WTC11 (cell line): ENCODE measurements at regions not wholly inside any gene's neighbourhood (a gene's known extent, or its start where the extent isn't known, plus 50 kb on each side); places are given as distances from the start of the nearest gene placed in this dataset.

Experiments
- ATAC-seq: fragments of 200-7000 bp; cut with Tn5 transposase; 2 replicates; pipeline ENCODE4 v1.10.0; 2021; ENCODE audit warnings: mild to moderate bottlenecking, moderate library complexity
- CTCF ChIA-PET: fragments of 300-600 bp; sonication (Branson Sonifier 250); formaldehyde crosslinking; loops from one replicate; lab custom pipeline; 2021; ENCODE audit warnings: antibody characterized with exemption; lab: Charles Lee
- POLR2A ChIA-PET: fragments of 350-600 bp; sonication (Branson Sonifier 250); formaldehyde crosslinking; loops from one replicate; lab custom pipeline; 2021; ENCODE audit warnings: antibody characterized with exemption; lab: Charles Lee
- DNase-seq: peaks from one replicate; pipeline ENCODE4 v3.0.0; 2021; ENCODE audit warnings: low spot score
- H3K27ac Mint-ChIP-seq: 2 replicates; pipeline ENCODE4 v1.8.0; 2021; ENCODE audit warnings: mixed read lengths
- H3K27me3 Mint-ChIP-seq: 2 replicates; pipeline ENCODE4 v1.8.0; 2021; ENCODE audit warnings: low read depth, mild to moderate bottlenecking, moderate library complexity, mixed read lengths
- H3K36me3 Mint-ChIP-seq: 2 replicates; pipeline ENCODE4 v1.8.0; 2021; ENCODE audit warnings: mixed read lengths
- H3K4me1 Mint-ChIP-seq: 2 replicates; pipeline ENCODE4 v1.8.0; 2022; ENCODE audit warnings: mixed read lengths
- H3K4me3 Mint-ChIP-seq: 2 replicates; pipeline ENCODE4 v1.8.0; 2021; ENCODE audit warnings: mild to moderate bottlenecking, moderate library complexity, mixed read lengths
- H3K9me3 Mint-ChIP-seq: 2 replicates; pipeline ENCODE4 v1.8.0; 2021; ENCODE audit warnings: mixed read lengths
- EMX1 ChIP-seq: fragments of 250-450 bp; sonication (Bioruptor Pico); IDR thresholded peaks from 2 replicates; pipeline ENCODE4 v1.8.0; 2021; ENCODE audit warnings: mild to moderate bottlenecking
- FOXP1 ChIP-seq: sonication (generic); formaldehyde crosslinking; IDR thresholded peaks from 2 replicates; pipeline ENCODE4 v1.8.0; 2022; ENCODE audit warnings: missing genetic modification reagents, mild to moderate bottlenecking, moderate library complexity, borderline replicate concordance
- GRHL2 ChIP-seq: fragments of 250-450 bp; sonication (Bioruptor Pico); IDR thresholded peaks from 2 replicates; pipeline ENCODE4 v1.8.0; 2022; ENCODE audit warnings: mild to moderate bottlenecking, moderate library complexity; ENCODE audit not compliant: insufficient replicate concordance, severe bottlenecking
- JUN ChIP-seq: sonication (generic); formaldehyde crosslinking; IDR thresholded peaks from 2 replicates; pipeline ENCODE4 v1.8.0; 2023; ENCODE audit warnings: mild to moderate bottlenecking, missing genetic modification reagents
- MXD4 ChIP-seq: fragments of 250-450 bp; sonication (Bioruptor Pico); IDR thresholded peaks from 2 replicates; pipeline ENCODE4 v1.8.0; 2021; ENCODE audit warnings: mild to moderate bottlenecking, moderate library complexity, borderline replicate concordance
- RORB ChIP-seq: fragments of 250-450 bp; sonication (Bioruptor Pico); IDR thresholded peaks from 2 replicates; pipeline ENCODE4 v1.9.0; 2021; ENCODE audit warnings: mild to moderate bottlenecking
- ZNF232 ChIP-seq: sonication (generic); formaldehyde crosslinking; IDR thresholded peaks from 2 replicates; pipeline ENCODE4 v1.8.0; 2022; ENCODE audit warnings: mild to moderate bottlenecking, missing genetic modification reagents
- ZNF671 ChIP-seq: fragments of 250-450 bp; sonication (Bioruptor Pico); IDR thresholded peaks from 2 replicates; pipeline ENCODE4 v1.8.0; 2021; ENCODE audit warnings: mild to moderate bottlenecking
- TF ChIP-seq, protein P1 (sequence below): fragments of 200-600 bp; IDR thresholded peaks from 2 replicates; pipeline ENCODE4 v1.8.0; 2022; ENCODE audit warnings: antibody characterized with exemption
- TF ChIP-seq, protein P2 (sequence below): fragments of 250-450 bp; sonication (Bioruptor Pico); IDR thresholded peaks from 2 replicates; pipeline ENCODE4 v1.9.0; 2021; ENCODE audit warnings: mild to moderate bottlenecking
- TF ChIP-seq, protein P3 (sequence below): sonication (generic); formaldehyde crosslinking; IDR thresholded peaks from 2 replicates; pipeline ENCODE4 v1.8.1; 2023; ENCODE audit warnings: mild to moderate bottlenecking, missing genetic modification reagents
- TF ChIP-seq, protein P4 (sequence below): sonication (generic); formaldehyde crosslinking; IDR thresholded peaks from 2 replicates; pipeline ENCODE4 v1.8.1; 2023; ENCODE audit warnings: mild to moderate bottlenecking, missing genetic modification reagents, moderate library complexity
- TF ChIP-seq, protein P5 (sequence below): sonication (generic); formaldehyde crosslinking; IDR thresholded peaks from 2 replicates; pipeline ENCODE4 v1.8.0; 2023; ENCODE audit warnings: missing genetic modification reagents, mild to moderate bottlenecking, borderline replicate concordance
- TF ChIP-seq, protein P6 (sequence below): fragments of 250-450 bp; sonication (Bioruptor Pico); IDR thresholded peaks from 2 replicates; pipeline ENCODE4 v2.1.2; 2022; ENCODE audit warnings: mild to moderate bottlenecking, moderate library complexity
- TF ChIP-seq, protein P7 (sequence below): sonication (generic); formaldehyde crosslinking; IDR thresholded peaks from 2 replicates; pipeline ENCODE4 v1.8.0; 2022; ENCODE audit warnings: mild to moderate bottlenecking, missing genetic modification reagents

DNA sequence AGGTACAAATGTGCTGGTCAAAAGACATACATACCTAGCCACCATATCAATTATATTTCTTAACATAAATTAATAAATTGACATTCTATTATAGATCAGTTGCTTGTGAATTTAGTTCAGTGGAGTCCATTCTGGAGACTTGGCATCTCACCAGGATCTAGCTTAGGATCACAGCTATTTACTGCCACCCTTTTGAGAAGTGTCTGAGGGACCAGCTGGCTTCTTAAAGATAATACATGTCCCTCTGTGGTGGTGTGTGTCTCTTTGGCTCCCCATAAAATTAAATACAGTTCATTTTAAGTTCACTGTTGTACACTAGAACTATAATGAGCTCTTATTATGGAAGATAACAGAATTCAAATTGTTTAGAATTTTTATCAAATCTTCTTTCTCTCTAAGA, 290.7 kb downstream of the PRELID2 start:
- no peak overlapping the region for H3K27ac Mint-ChIP-seq
- no peak for TF ChIP-seq ZNF232
- TF ChIP-seq, protein P1, sequence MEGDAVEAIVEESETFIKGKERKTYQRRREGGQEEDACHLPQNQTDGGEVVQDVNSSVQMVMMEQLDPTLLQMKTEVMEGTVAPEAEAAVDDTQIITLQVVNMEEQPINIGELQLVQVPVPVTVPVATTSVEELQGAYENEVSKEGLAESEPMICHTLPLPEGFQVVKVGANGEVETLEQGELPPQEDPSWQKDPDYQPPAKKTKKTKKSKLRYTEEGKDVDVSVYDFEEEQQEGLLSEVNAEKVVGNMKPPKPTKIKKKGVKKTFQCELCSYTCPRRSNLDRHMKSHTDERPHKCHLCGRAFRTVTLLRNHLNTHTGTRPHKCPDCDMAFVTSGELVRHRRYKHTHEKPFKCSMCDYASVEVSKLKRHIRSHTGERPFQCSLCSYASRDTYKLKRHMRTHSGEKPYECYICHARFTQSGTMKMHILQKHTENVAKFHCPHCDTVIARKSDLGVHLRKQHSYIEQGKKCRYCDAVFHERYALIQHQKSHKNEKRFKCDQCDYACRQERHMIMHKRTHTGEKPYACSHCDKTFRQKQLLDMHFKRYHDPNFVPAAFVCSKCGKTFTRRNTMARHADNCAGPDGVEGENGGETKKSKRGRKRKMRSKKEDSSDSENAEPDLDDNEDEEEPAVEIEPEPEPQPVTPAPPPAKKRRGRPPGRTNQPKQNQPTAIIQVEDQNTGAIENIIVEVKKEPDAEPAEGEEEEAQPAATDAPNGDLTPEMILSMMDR: no peak
- TF ChIP-seq GRHL2 (CRISPR knock-in tag): no peak
- no peak for TF ChIP-seq JUN (CRISPR knock-in tag)
- TF ChIP-seq, protein P2, sequence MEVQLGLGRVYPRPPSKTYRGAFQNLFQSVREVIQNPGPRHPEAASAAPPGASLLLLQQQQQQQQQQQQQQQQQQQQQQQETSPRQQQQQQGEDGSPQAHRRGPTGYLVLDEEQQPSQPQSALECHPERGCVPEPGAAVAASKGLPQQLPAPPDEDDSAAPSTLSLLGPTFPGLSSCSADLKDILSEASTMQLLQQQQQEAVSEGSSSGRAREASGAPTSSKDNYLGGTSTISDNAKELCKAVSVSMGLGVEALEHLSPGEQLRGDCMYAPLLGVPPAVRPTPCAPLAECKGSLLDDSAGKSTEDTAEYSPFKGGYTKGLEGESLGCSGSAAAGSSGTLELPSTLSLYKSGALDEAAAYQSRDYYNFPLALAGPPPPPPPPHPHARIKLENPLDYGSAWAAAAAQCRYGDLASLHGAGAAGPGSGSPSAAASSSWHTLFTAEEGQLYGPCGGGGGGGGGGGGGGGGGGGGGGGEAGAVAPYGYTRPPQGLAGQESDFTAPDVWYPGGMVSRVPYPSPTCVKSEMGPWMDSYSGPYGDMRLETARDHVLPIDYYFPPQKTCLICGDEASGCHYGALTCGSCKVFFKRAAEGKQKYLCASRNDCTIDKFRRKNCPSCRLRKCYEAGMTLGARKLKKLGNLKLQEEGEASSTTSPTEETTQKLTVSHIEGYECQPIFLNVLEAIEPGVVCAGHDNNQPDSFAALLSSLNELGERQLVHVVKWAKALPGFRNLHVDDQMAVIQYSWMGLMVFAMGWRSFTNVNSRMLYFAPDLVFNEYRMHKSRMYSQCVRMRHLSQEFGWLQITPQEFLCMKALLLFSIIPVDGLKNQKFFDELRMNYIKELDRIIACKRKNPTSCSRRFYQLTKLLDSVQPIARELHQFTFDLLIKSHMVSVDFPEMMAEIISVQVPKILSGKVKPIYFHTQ (CRISPR knock-in tag): no peak
- TF ChIP-seq ZNF671: no peak
- TF ChIP-seq, protein P3, sequence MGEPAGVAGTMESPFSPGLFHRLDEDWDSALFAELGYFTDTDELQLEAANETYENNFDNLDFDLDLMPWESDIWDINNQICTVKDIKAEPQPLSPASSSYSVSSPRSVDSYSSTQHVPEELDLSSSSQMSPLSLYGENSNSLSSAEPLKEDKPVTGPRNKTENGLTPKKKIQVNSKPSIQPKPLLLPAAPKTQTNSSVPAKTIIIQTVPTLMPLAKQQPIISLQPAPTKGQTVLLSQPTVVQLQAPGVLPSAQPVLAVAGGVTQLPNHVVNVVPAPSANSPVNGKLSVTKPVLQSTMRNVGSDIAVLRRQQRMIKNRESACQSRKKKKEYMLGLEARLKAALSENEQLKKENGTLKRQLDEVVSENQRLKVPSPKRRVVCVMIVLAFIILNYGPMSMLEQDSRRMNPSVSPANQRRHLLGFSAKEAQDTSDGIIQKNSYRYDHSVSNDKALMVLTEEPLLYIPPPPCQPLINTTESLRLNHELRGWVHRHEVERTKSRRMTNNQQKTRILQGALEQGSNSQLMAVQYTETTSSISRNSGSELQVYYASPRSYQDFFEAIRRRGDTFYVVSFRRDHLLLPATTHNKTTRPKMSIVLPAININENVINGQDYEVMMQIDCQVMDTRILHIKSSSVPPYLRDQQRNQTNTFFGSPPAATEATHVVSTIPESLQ: no peak
- TF ChIP-seq, protein P4, sequence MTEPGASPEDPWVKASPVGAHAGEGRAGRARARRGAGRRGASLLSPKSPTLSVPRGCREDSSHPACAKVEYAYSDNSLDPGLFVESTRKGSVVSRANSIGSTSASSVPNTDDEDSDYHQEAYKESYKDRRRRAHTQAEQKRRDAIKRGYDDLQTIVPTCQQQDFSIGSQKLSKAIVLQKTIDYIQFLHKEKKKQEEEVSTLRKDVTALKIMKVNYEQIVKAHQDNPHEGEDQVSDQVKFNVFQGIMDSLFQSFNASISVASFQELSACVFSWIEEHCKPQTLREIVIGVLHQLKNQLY (CRISPR knock-in tag): no peak
- no peak for TF ChIP-seq EMX1 (CRISPR knock-in tag)
- no peak for TF ChIP-seq RORB (CRISPR knock-in tag)
- no peak for TF ChIP-seq MXD4 (CRISPR knock-in tag)
- TF ChIP-seq, protein P5, sequence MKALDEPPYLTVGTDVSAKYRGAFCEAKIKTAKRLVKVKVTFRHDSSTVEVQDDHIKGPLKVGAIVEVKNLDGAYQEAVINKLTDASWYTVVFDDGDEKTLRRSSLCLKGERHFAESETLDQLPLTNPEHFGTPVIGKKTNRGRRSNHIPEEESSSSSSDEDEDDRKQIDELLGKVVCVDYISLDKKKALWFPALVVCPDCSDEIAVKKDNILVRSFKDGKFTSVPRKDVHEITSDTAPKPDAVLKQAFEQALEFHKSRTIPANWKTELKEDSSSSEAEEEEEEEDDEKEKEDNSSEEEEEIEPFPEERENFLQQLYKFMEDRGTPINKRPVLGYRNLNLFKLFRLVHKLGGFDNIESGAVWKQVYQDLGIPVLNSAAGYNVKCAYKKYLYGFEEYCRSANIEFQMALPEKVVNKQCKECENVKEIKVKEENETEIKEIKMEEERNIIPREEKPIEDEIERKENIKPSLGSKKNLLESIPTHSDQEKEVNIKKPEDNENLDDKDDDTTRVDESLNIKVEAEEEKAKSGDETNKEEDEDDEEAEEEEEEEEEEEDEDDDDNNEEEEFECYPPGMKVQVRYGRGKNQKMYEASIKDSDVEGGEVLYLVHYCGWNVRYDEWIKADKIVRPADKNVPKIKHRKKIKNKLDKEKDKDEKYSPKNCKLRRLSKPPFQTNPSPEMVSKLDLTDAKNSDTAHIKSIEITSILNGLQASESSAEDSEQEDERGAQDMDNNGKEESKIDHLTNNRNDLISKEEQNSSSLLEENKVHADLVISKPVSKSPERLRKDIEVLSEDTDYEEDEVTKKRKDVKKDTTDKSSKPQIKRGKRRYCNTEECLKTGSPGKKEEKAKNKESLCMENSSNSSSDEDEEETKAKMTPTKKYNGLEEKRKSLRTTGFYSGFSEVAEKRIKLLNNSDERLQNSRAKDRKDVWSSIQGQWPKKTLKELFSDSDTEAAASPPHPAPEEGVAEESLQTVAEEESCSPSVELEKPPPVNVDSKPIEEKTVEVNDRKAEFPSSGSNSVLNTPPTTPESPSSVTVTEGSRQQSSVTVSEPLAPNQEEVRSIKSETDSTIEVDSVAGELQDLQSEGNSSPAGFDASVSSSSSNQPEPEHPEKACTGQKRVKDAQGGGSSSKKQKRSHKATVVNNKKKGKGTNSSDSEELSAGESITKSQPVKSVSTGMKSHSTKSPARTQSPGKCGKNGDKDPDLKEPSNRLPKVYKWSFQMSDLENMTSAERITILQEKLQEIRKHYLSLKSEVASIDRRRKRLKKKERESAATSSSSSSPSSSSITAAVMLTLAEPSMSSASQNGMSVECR: no peak
- TF ChIP-seq, protein P6, sequence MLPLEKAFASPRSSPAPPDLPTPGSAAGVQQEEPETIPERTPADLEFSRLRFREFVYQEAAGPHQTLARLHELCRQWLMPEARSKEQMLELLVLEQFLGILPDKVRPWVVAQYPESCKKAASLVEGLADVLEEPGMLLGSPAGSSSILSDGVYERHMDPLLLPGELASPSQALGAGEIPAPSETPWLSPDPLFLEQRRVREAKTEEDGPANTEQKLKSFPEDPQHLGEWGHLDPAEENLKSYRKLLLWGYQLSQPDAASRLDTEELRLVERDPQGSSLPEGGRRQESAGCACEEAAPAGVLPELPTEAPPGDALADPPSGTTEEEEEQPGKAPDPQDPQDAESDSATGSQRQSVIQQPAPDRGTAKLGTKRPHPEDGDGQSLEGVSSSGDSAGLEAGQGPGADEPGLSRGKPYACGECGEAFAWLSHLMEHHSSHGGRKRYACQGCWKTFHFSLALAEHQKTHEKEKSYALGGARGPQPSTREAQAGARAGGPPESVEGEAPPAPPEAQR (CRISPR knock-in tag): no peak
- no peak for TF ChIP-seq FOXP1 (CRISPR knock-in tag)
- TF ChIP-seq, protein P7, sequence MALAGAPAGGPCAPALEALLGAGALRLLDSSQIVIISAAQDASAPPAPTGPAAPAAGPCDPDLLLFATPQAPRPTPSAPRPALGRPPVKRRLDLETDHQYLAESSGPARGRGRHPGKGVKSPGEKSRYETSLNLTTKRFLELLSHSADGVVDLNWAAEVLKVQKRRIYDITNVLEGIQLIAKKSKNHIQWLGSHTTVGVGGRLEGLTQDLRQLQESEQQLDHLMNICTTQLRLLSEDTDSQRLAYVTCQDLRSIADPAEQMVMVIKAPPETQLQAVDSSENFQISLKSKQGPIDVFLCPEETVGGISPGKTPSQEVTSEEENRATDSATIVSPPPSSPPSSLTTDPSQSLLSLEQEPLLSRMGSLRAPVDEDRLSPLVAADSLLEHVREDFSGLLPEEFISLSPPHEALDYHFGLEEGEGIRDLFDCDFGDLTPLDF: no peak
- TF ChIP-seq, all 79 proteins: peak for 0
- no peak for DNase-seq
- Mint-ChIP-seq H3K4me3 (no peak overlapping the region), H3K9me3 (no peaks in the 10 kb centered on the region), H3K36me3 (no peaks in the 10 kb centered on the region), H3K27me3 (no peaks in the 10 kb centered on the region), H3K4me1 (peaks cover 5% of the 10 kb centered on the region)
- ChIA-PET POLR2A (no interaction called here), CTCF (no interaction called here)
- ATAC-seq: no peak
